ENCODE measurements at regions not wholly inside any gene's neighbourhood (a gene's known extent, or its start where the extent isn't known, plus 50 kb on each side); places are given as distances from the start of the nearest gene placed in this dataset.

DNA sequence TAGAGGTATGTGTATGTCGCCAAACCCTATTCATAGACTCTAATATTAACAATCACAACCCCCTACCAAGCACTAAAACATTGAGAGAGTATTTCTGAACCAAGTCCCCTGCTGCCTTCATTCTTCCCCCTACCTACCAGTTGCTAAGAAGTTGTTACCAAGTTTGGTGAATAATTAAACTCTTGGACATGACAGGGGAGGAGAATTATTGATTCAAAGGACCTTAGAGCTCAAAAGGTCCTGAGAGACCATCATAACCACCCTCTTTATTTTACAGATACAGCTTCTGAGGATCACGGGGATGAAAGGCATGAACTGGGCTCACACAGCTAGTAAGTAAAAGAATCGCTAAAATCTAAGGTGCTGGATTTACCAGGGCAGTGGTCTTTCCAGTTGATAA, 204.1 kb downstream of the PIK3C3 start:
- BruUV-seq (replicated peaks): no TSS peak
- ATAC-seq (no peak), DNase-seq (ENCODE audit: extremely low read depth in 1 of 4, low spot score in 3 of 4) (no peak), FAIRE-seq (no peak)
- WGBS (ENCODE audit: insufficient coverage, low coverage, missing lambda C conversion rate): 0% methylated on average over 3 of the region's 3 CpGs
- Histone ChIP-seq H3K9ac (ENCODE audit: insufficient read depth in 1 of 2, low read depth in 2 of 2, low read length in 2 of 2) (no peak overlapping the region), H3K36me3 (ENCODE audit: control insufficient read depth, insufficient read depth, low read length) (no peaks in the 10 kb centered on the region), H3K9me3 (replicated peaks; ENCODE audit: control insufficient read depth, insufficient read depth, low read depth, low read length) (no peaks in the 10 kb centered on the region), H3K4me1 (replicated peaks in 1 of 2; ENCODE audit: control insufficient read depth in 2 of 2, insufficient read depth in 2 of 2, low read length in 2 of 2) (no peaks in the 10 kb centered on the region), H3K4me3 (no peak overlapping the region), H3K27ac (ENCODE audit: extremely low read depth, low read depth, low read length) (no peak overlapping the region), H3K27me3 (ENCODE audit: control insufficient read depth in 2 of 2, insufficient read depth in 2 of 2, low read length in 2 of 2) (no peaks in the 10 kb centered on the region), H3K79me2 (ENCODE audit: control insufficient read depth, insufficient read depth, low read length) (no peaks in the 10 kb centered on the region), H4K20me1 (replicated peaks; ENCODE audit: control insufficient read depth, insufficient read depth, low read length) (no peaks in the 10 kb centered on the region), H3K4me2 (ENCODE audit: insufficient read depth, low read length) (no peak overlapping the region), H2AFZ (ENCODE audit: low read depth, low read length) (no peak overlapping the region), H3K9me1 (ENCODE audit: control insufficient read depth, insufficient read depth, low read length) (no peaks in the 10 kb centered on the region)
- intact Hi-C loops (cut with micrococcal nuclease) (no loop called here), in situ Hi-C loops (cut with MboI) (no loop called here)
- ChIA-PET CTCF (ENCODE audit: low intra/inter-chr PET ratio) (no interaction called here), POLR2A (no interaction called here)
- no peak for TF ChIP-seq RREB1 (CRISPR knock-in tag; IDR thresholded peaks at IDR 0.05)
- TF ChIP-seq ATF3 (IDR thresholded peaks at IDR 0.05): no peak
- TF ChIP-seq ATF3 (CRISPR knock-in tag; conservative IDR thresholded peaks at IDR 0.05): no peak
- no peak for TF ChIP-seq OTX1 (CRISPR knock-in tag; IDR thresholded peaks at IDR 0.05)
- no peak for TF ChIP-seq MIER1 (IDR thresholded peaks at IDR 0.05; ENCODE audit: low read depth)
- no peak for TF ChIP-seq RNF219 (CRISPR knock-in tag; IDR thresholded peaks at IDR 0.05)
- TF ChIP-seq BACH1 (tag; IDR thresholded peaks at IDR 0.05): no peak
- no peak for TF ChIP-seq LCOR (CRISPR knock-in tag; IDR thresholded peaks at IDR 0.05)
- no peak for TF ChIP-seq ZNF408 (CRISPR knock-in tag; IDR thresholded peaks at IDR 0.05; ENCODE audit: low read depth)
- no peak for TF ChIP-seq ZNF41 (CRISPR knock-in tag; conservative IDR thresholded peaks at IDR 0.05)
